H9 (cell line): ENCODE measurements at regions not wholly inside any gene's neighbourhood (a gene's known extent, or its start where the extent isn't known, plus 50 kb on each side); places are given as distances from the start of the nearest gene placed in this dataset.

Experiments used
- DNase-seq: peaks from one replicate; pipeline ENCODE4 v3.0.0-alpha.2; 2017
- H2AFZ ChIP-seq: one replicate; pipeline ENCODE4 v1.6.1; 2013; ENCODE audit warnings: mild to moderate bottlenecking, low read length, control low read depth, moderate library complexity
- H2AK5ac ChIP-seq: 2 replicates; pipeline ENCODE4 v1.6.1; 2013; ENCODE audit warnings: low read length, control low read depth, mixed read lengths; ENCODE audit not compliant: insufficient read length
- H2BK120ac ChIP-seq: one replicate; pipeline ENCODE4 v1.6.1; 2013; ENCODE audit warnings: low read depth, mild to moderate bottlenecking, low read length, control low read depth, inconsistent platforms; ENCODE audit not compliant: poor library complexity, severe bottlenecking
- H2BK12ac ChIP-seq: 2 replicates; pipeline ENCODE4 v1.6.1; 2013; ENCODE audit warnings: low read length, control low read depth, mixed read lengths, low read depth; ENCODE audit not compliant: insufficient read length
- H2BK15ac ChIP-seq: 2 replicates; pipeline ENCODE4 v1.6.1; 2013; ENCODE audit warnings: low read depth, low read length, control low read depth
- H2BK20ac ChIP-seq: one replicate; pipeline ENCODE4 v1.6.1; 2013; ENCODE audit warnings: low read depth, mild to moderate bottlenecking, low read length, control low read depth, inconsistent platforms; ENCODE audit not compliant: poor library complexity, severe bottlenecking
- H2BK5ac ChIP-seq: 2 replicates; pipeline ENCODE4 v1.6.1; 2013; ENCODE audit warnings: low read length, control low read depth, mixed read lengths; ENCODE audit not compliant: insufficient read length
- H3K14ac ChIP-seq: 2 replicates; pipeline ENCODE4 v1.6.1; 2013; ENCODE audit warnings: low read length, control low read depth; ENCODE audit not compliant: insufficient read depth
- H3K18ac ChIP-seq: 2 replicates; pipeline ENCODE4 v1.6.1; 2013; ENCODE audit warnings: low read depth, mild to moderate bottlenecking, mixed read lengths, low read length, control low read depth; ENCODE audit not compliant: insufficient read length
- H3K23ac ChIP-seq: 2 replicates; pipeline ENCODE4 v1.6.1; 2013; ENCODE audit warnings: low read length, control low read depth, mixed read lengths, low read depth; ENCODE audit not compliant: insufficient read length
- H3K23me2 ChIP-seq: 2 replicates; pipeline ENCODE4 v1.6.1; 2013; ENCODE audit warnings: low read depth, mild to moderate bottlenecking, mixed read lengths, low read length, control low read depth; ENCODE audit not compliant: insufficient read length, poor library complexity, severe bottlenecking
- H3K27ac ChIP-seq: 2 replicates; pipeline ENCODE4 v1.5.1; 2013; ENCODE audit warnings: low read length, control low read depth, mixed read lengths, low read depth; ENCODE audit not compliant: insufficient read length
- H3K27me3 ChIP-seq: 2 replicates; pipeline ENCODE4 v1.6.1; 2013; ENCODE audit warnings: low read length, control low read depth, inconsistent platforms; ENCODE audit not compliant: insufficient read depth
- H3K4ac ChIP-seq: 2 replicates; pipeline ENCODE4 v1.6.1; 2013; ENCODE audit warnings: low read depth, mild to moderate bottlenecking, control low read depth, inconsistent platforms, low read length, moderate library complexity
- H3K4me1 ChIP-seq: 2 replicates; pipeline ENCODE4 v1.6.1; 2013; ENCODE audit warnings: low read length, control low read depth, inconsistent platforms; ENCODE audit not compliant: insufficient read depth
- H3K4me2 ChIP-seq: 2 replicates; pipeline ENCODE4 v1.6.1; 2013; ENCODE audit warnings: low read length, control low read depth, mixed read lengths; ENCODE audit not compliant: insufficient read length, insufficient read depth
- H3K56ac ChIP-seq: 2 replicates; pipeline ENCODE4 v1.6.1; 2013; ENCODE audit warnings: low read depth, mild to moderate bottlenecking, mixed read lengths, low read length, control low read depth; ENCODE audit not compliant: insufficient read length
- H3K79me1 ChIP-seq: 2 replicates; pipeline ENCODE4 v1.6.1; 2013; ENCODE audit warnings: low read depth, mild to moderate bottlenecking, moderate library complexity, low read length, control low read depth, inconsistent platforms; ENCODE audit not compliant: insufficient read depth, poor library complexity, severe bottlenecking
- H3K79me2 ChIP-seq: 2 replicates; pipeline ENCODE4 v1.6.1; 2013; ENCODE audit warnings: low read length, control low read depth, inconsistent platforms; ENCODE audit not compliant: insufficient read depth
- H3K9ac ChIP-seq: 2 replicates; pipeline ENCODE4 v1.6.1; 2013; ENCODE audit warnings: low read length, control low read depth, mixed read lengths; ENCODE audit not compliant: insufficient read length; ENCODE audit errors: extremely low read depth
- H3K9me3 ChIP-seq: one replicate; pipeline ENCODE4 v1.6.1; 2013; ENCODE audit warnings: low read depth, low read length, inconsistent platforms; ENCODE audit not compliant: control insufficient read depth
- H3T11ph ChIP-seq: one replicate; pipeline ENCODE4 v1.6.1; 2013; ENCODE audit warnings: mild to moderate bottlenecking, low read length, control low read depth, inconsistent platforms
- H4K20me1 ChIP-seq: one replicate; pipeline ENCODE4 v1.6.1; 2013; ENCODE audit not compliant: control insufficient read depth, insufficient read length, insufficient read depth
- H4K5ac ChIP-seq: 2 replicates; pipeline ENCODE4 v1.6.1; 2013; ENCODE audit warnings: low read depth, mild to moderate bottlenecking, mixed read lengths, low read length, control low read depth; ENCODE audit not compliant: insufficient read length
- H4K8ac ChIP-seq: replicated peaks from 2 replicates; pipeline ENCODE4 v1.6.1; 2013; ENCODE audit warnings: low read length, control low read depth, mixed read lengths, low read depth; ENCODE audit not compliant: insufficient read length
- H4K91ac ChIP-seq: 2 replicates; pipeline ENCODE4 v1.6.1; 2013; ENCODE audit warnings: low read depth, mild to moderate bottlenecking, moderate library complexity, mixed read lengths, low read length, control low read depth; ENCODE audit not compliant: insufficient read length
- H3K27ac Mint-ChIP-seq, 3 experiments: 2 replicates in 2 of 3; 3 replicates in 1 of 3; pipeline ENCODE4 v1.8.0; 2020 to 2021; ENCODE audit warnings: mixed read lengths in 3 of 3, mild to moderate bottlenecking in 1 of 3, moderate library complexity in 1 of 3
- H3K27me3 Mint-ChIP-seq: 2 replicates; pipeline ENCODE4 v1.8.0; 2021; ENCODE audit warnings: low read depth, mild to moderate bottlenecking, moderate library complexity, mixed read lengths
- H3K36me3 Mint-ChIP-seq, 3 experiments: 2 replicates in 2 of 3; 3 replicates in 1 of 3; pipeline ENCODE4 v1.8.0; 2020 to 2021; ENCODE audit warnings: low read depth in 3 of 3, mixed read lengths in 3 of 3; ENCODE audit not compliant: insufficient read depth in 1 of 3
- H3K4me1 Mint-ChIP-seq, 2 experiments: 2 replicates each; pipeline ENCODE4 v1.8.0; 2020; ENCODE audit warnings: mixed read lengths in 2 of 2
- H3K4me3 Mint-ChIP-seq, 2 experiments: 2 replicates in 1 of 2; 3 replicates in 1 of 2; pipeline ENCODE4 v1.8.0; 2020 to 2021; ENCODE audit warnings: mild to moderate bottlenecking in 2 of 2, mixed read lengths in 2 of 2, moderate library complexity in 1 of 2
- H3K9me3 Mint-ChIP-seq, 2 experiments: 2 replicates in 1 of 2; 3 replicates in 1 of 2; pipeline ENCODE4 v1.8.0; 2020; ENCODE audit warnings: mild to moderate bottlenecking in 2 of 2, mixed read lengths in 2 of 2, moderate library complexity in 1 of 2
- whole genome bisulfite sequencing: extraction: QIAGEN DNeasy Blood & Tissue Kit; methylation state at CpG from one replicate; pipeline ENCODE4 v1.1.7; 2013; ENCODE audit warnings: missing lambda C conversion rate, low lambda C conversion rate, mixed read lengths; ENCODE audit not compliant: insufficient read length; ENCODE audit errors: extremely low coverage; 5-methylcytosine and 5-hydroxymethylcytosine counted together
- TF ChIP-seq, protein P1 (sequence below): fragments of 200-600 bp; sonication (generic); conservative IDR thresholded peaks from 3 replicates; pipeline ENCODE4 v1.8.0; 2021; ENCODE audit warnings: antibody characterized with exemption, mild to moderate bottlenecking

- Histone ChIP-seq H3K4me1 (no peaks in the 10 kb centered on the region; the same call in 1 of the 2 replicates), H4K91ac (no peak overlapping the region), H2BK15ac (no peak overlapping the region), H2BK12ac (no peak overlapping the region), H3K23ac (no peak overlapping the region), H4K5ac (no peak overlapping the region), H4K8ac (no peak overlapping the region), H3K4ac (no peak overlapping the region), H3K4me2 (no peak overlapping the region), H2BK20ac (peak overlapping the region; percentile 29), H3K9me3 (no peaks in the 10 kb centered on the region), H2BK5ac (no peak overlapping the region), H3K27ac (no peak overlapping the region), H3T11ph (peak overlapping the region; percentile 8), H3K14ac (no peak overlapping the region; the same call in 1 of the 2 replicates), H3K79me2 (no peaks in the 10 kb centered on the region), H3K56ac (no peak overlapping the region), H2AFZ (no peak overlapping the region), H3K9ac (no peak overlapping the region), H3K27me3 (no peaks in the 10 kb centered on the region), H3K18ac (peak overlapping the region; percentile 78), H2AK5ac (no peak overlapping the region), H2BK120ac (no peak overlapping the region), H4K20me1 (no peaks in the 10 kb centered on the region), H3K79me1 (no peaks in the 10 kb centered on the region), H3K23me2 (no peaks in the 10 kb centered on the region)
- Mint-ChIP-seq H3K4me3 (no peak overlapping the region), H3K27me3 (no peaks in the 10 kb centered on the region), H3K36me3 (no peaks in the 10 kb centered on the region), H3K9me3 (no peaks in the 10 kb centered on the region), H3K4me1 (peaks cover 34 to 44% of the 10 kb centered on the region in 2 experiments), H3K27ac (no peak overlapping the region; a peak in 2 of 7 replicates)
- TF ChIP-seq, protein P1, sequence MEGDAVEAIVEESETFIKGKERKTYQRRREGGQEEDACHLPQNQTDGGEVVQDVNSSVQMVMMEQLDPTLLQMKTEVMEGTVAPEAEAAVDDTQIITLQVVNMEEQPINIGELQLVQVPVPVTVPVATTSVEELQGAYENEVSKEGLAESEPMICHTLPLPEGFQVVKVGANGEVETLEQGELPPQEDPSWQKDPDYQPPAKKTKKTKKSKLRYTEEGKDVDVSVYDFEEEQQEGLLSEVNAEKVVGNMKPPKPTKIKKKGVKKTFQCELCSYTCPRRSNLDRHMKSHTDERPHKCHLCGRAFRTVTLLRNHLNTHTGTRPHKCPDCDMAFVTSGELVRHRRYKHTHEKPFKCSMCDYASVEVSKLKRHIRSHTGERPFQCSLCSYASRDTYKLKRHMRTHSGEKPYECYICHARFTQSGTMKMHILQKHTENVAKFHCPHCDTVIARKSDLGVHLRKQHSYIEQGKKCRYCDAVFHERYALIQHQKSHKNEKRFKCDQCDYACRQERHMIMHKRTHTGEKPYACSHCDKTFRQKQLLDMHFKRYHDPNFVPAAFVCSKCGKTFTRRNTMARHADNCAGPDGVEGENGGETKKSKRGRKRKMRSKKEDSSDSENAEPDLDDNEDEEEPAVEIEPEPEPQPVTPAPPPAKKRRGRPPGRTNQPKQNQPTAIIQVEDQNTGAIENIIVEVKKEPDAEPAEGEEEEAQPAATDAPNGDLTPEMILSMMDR, result no peak
- DNase-seq, result no peak
- WGBS, result no CpG with 5 or more reads among the region's 2 CpGs
Observed at GRCh38 chr1:168917796-168918195, 188.7 kb upstream of the ATP1B1 start.
